ENCODE measurements at regions not wholly inside any gene's neighbourhood (a gene's known extent, or its start where the extent isn't known, plus 50 kb on each side); places are given as distances from the start of the nearest gene placed in this dataset.

DNA sequence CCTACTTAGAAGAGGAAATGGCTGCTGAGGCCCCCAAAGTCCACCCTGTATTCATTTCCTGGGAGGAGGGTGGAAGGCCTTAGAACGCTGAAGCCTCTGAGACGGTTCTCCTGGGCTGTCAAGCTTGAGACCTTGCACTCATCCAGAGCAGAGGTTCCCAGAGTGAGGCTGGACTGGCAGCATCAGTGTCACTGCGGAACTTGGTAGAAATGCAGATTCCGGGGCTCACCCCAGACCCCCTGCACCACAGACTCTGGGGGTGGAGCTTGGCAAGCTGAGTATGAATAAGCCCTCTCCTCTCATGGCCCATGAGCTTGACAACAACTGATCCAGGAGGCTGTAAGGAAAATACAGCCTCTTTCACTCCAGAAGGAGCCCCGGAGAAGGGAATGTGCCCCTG is 218.3 kb downstream of the IRF8 start:
- Histone ChIP-seq H3K27me3 (ENCODE audit: low read depth) (peaks cover 10% of the 10 kb centered on the region), H3K9me3 (no peaks in the 10 kb centered on the region), H3K36me3 (no peaks in the 10 kb centered on the region), H3K4me1 (no peaks in the 10 kb centered on the region), H3K27ac (no peak overlapping the region), H3K4me3 (no peak overlapping the region)
- no peak for DNase-seq
- no peak for ATAC-seq
- intact Hi-C loops (cut with DNase I), result no loop called here
- TF ChIP-seq, protein P1, sequence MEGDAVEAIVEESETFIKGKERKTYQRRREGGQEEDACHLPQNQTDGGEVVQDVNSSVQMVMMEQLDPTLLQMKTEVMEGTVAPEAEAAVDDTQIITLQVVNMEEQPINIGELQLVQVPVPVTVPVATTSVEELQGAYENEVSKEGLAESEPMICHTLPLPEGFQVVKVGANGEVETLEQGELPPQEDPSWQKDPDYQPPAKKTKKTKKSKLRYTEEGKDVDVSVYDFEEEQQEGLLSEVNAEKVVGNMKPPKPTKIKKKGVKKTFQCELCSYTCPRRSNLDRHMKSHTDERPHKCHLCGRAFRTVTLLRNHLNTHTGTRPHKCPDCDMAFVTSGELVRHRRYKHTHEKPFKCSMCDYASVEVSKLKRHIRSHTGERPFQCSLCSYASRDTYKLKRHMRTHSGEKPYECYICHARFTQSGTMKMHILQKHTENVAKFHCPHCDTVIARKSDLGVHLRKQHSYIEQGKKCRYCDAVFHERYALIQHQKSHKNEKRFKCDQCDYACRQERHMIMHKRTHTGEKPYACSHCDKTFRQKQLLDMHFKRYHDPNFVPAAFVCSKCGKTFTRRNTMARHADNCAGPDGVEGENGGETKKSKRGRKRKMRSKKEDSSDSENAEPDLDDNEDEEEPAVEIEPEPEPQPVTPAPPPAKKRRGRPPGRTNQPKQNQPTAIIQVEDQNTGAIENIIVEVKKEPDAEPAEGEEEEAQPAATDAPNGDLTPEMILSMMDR (IDR thresholded peaks at IDR 0.05), result no peak

DNA sequence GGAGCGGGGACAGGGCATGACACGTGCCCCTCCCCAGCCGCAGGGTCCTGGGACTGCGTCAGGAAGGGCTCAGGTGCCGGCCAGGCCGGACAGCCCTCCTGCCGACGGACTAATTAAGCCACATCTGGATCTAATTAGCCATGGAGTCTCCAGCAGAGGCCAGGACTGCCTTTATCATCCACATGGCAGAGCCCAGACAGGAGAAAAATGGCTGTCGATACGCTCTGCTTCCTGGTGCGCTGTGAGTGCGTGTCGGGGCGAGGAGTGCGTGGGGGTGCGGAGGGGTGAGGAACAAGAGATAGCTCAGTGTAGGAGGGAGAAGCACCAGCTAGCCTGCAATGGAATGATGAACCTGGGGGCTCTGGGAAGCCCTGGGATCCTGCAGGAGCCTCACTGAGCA is 218.8 kb downstream of the IRF8 start:
- ATAC-seq (no peak), DNase-seq (no peak)
- intact Hi-C loops (cut with DNase I), result no loop called here

DNA sequence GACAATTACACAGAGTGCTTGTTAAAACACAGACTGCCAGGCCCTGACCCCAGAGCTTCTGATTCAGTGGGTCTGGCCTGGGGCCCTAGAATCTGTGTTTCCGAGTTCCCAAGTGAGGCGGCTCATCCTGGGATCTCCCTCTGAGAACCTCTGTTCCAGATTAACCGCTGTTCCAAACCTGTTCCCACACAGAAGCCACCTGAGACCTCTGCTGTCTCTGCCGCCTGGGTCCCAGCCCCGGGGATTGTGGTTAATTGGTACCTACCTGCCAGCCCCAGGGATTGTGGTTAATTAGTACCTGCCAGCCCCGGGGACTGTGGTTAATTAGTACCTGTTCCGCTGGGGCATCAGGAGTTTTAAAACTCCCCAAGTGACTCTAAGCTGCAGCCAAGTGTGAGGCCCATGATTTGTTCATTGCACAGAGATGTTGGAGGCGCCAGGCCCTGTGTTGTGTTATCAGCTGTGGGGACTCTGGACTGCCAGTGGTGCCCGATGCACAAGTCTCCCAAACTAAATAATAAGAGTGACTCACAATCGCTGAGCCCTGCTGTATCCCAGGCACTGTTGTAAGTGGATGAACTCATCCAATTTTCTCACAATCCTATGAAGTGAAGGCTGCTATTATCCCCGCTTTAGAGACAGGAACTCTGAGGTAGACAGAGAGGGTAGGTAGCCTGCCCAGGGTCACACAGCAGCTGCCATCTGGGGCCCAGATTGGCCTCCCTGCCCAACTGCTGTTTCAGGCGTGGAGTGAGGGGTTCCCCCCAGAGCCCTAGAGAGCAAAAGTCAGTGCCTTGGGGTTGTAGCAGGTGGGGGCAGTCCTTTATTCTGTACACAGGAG is 219.7 kb downstream of the IRF8 start:
- intact Hi-C loops (cut with DNase I), result no loop called here
- no peaks in the 10 kb centered on the region for H3K9me3 ChIP-seq
- peaks cover 19% of the 10 kb centered on the region for H3K27me3 ChIP-seq (ENCODE audit: low read depth)

More for the DNA sequence above, 218.8 kb downstream of the IRF8 start:
- Histone ChIP-seq H3K4me3 (no peak overlapping the region), H3K36me3 (no peaks in the 10 kb centered on the region), H3K27ac (no peak overlapping the region), H3K4me1 (no peaks in the 10 kb centered on the region), H3K9me3 (no peaks in the 10 kb centered on the region), H3K27me3 (ENCODE audit: low read depth) (peaks cover 14% of the 10 kb centered on the region)
- TF ChIP-seq, protein P1 (IDR thresholded peaks at IDR 0.05), result no peak

DNA sequence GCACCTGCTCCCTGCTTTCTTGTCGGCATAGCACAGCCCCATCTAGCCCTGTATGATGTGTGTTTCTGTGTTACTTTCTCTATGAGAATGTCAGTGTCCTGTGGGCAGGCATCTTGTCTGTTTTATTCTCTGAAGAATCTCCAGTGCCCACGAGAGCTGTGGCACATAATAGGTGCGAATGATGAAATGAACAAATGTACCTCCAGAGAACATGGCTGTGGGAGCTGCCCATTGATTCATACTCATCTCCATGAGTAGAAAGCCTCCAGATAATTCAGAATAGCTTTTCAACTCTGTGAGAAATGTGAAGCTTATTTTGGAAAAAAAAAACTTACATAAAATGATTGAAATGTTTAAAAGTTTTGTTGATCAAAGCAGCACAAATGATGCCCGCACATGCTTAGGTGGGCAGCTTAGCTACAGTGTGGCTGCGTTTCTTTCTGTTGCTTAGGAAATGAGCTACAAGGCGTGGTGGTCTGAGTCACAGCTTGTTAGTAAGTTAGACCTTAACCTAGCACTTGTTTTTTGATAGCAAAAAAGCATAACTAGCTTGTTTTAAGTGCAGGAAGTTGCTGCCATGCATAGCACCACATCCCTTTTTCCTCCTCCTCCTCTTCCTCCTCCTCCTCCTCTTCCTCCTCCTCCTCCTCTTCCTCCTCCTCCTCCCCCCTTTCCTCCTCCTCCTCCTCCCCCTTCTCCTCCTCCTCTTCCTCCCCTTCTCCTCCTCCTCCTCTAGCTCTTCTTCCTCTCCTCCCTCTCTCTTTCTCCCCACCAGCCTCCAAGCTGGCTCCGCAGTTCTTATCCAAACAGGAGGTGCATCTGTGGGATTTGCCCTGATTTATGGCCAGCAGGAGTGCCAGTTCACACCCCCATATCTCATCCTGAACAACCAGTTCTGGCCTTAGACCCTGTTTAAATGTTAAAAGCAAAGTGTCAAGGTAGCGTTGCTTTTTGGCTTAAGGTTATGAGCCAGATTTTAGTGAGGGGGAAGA is 221.5 kb downstream of the IRF8 start:
- Histone ChIP-seq H3K27me3 (ENCODE audit: low read depth) (peaks cover 19% of the 10 kb centered on the region), H3K4me1 (no peaks in the 10 kb centered on the region), H3K27ac (no peak overlapping the region), H3K9me3 (no peaks in the 10 kb centered on the region), H3K36me3 (no peaks in the 10 kb centered on the region), H3K4me3 (no peak overlapping the region)
- DNase-seq, result no peak
- ATAC-seq, result no peak
- intact Hi-C loops (cut with DNase I), result no loop called here
- TF ChIP-seq, protein P1 (IDR thresholded peaks at IDR 0.05), result no peak

More for the DNA sequence above, 219.7 kb downstream of the IRF8 start:
- DNase-seq (no peak), ATAC-seq (no peak)
- H3K4me3 ChIP-seq, result no peak overlapping the region
- no peaks in the 10 kb centered on the region for H3K4me1 ChIP-seq
- no peaks in the 10 kb centered on the region for H3K36me3 ChIP-seq
- no peak overlapping the region for H3K27ac ChIP-seq
- TF ChIP-seq, protein P1 (IDR thresholded peaks at IDR 0.05), result no peak

DNA sequence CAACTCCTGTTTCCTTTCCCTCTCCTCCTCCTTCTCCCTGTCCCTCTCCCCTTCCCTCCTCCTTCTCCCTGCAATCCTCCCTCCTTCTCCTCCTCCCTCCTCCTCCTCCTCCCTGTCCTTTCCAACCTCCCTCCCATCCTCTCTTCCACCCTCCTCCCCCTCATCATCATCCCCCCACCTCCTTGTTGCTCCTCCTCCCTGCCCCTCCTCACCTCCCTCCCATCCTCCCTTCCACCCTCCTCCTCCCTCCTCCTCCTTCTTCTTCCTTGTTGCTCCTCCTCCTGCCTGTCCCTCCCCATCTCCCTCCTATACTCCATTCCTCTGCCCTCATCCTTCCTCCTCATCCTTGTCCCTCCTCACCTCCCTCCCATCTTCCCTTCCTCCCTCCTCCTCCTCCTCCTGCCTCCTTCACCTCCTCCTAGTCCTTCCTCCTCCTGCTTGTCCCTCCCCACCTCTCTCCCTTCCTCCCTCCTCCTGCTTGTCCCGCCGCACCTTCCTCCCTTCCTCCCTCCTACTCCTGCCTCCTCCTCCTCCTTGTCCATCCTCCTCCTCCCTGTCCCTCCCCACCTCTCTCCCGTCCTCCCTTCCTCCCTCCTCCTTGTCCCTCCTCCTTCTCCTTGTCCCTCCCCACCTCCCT is 222.5 kb downstream of the IRF8 start:
- H3K27ac ChIP-seq, result no peak overlapping the region
- intact Hi-C loops (cut with DNase I), result no loop called here
- H3K9me3 ChIP-seq, result no peaks in the 10 kb centered on the region
- peaks cover 19% of the 10 kb centered on the region for H3K27me3 ChIP-seq (ENCODE audit: low read depth)
- no peak overlapping the region for H3K4me3 ChIP-seq
- H3K4me1 ChIP-seq, result no peaks in the 10 kb centered on the region
- no peak for ATAC-seq
- DNase-seq, result no peak
- TF ChIP-seq, protein P1 (IDR thresholded peaks at IDR 0.05), result no peak
- H3K36me3 ChIP-seq, result no peaks in the 10 kb centered on the region
